GM23338 (cell line): ENCODE measurements at regions not wholly inside any gene's neighbourhood (a gene's known extent, or its start where the extent isn't known, plus 50 kb on each side); places are given as distances from the start of the nearest gene placed in this dataset.

Experiments
- ATAC-seq: fragments of 200-7000 bp; cut with Tn5 transposase; 3 replicates; pipeline ENCODE4 v1.9.1; 2020
- DNase-seq: peaks from one replicate; pipeline ENCODE4 v3.0.0-alpha.2; 2015; ENCODE audit warnings: low spot score
- H2AFZ ChIP-seq: fragments of 200-600 bp; sonication (generic); 2 replicates; pipeline ENCODE4 v1.8.0; 2016; ENCODE audit warnings: antibody characterized with exemption, mild to moderate bottlenecking, moderate library complexity
- H3F3A ChIP-seq: fragments of 200-600 bp; sonication (generic); replicated peaks from 2 replicates; pipeline ENCODE4 v1.8.0; 2017; ENCODE audit warnings: antibody characterized with exemption, mixed run types, low read depth
- H3K27ac ChIP-seq: fragments of 200-600 bp; sonication (generic); 2 replicates; pipeline ENCODE4 v1.6.1; 2016; ENCODE audit warnings: low read depth
- H3K27me3 ChIP-seq: fragments of 200-600 bp; sonication (generic); 2 replicates; pipeline ENCODE4 v1.8.0; 2016; ENCODE audit warnings: mild to moderate bottlenecking, mixed run types, moderate library complexity; ENCODE audit not compliant: insufficient read depth
- H3K36me3 ChIP-seq: fragments of 200-600 bp; sonication (generic); 2 replicates; pipeline ENCODE4 v1.8.0; 2016; ENCODE audit warnings: mild to moderate bottlenecking; ENCODE audit not compliant: insufficient read depth
- H3K4me1 ChIP-seq: fragments of 200-600 bp; sonication (generic); 2 replicates; pipeline ENCODE4 v1.8.0; 2016; ENCODE audit warnings: mild to moderate bottlenecking, moderate library complexity; ENCODE audit not compliant: insufficient read depth
- H3K4me2 ChIP-seq: fragments of 200-600 bp; sonication (generic); 2 replicates; pipeline ENCODE4 v1.7.1; 2017; ENCODE audit warnings: mixed run types
- H3K4me3 ChIP-seq: fragments of 200-600 bp; sonication (generic); 2 replicates; pipeline ENCODE4 v1.6.1; 2016; ENCODE audit warnings: mixed run types
- H3K79me2 ChIP-seq: fragments of 200-600 bp; sonication (generic); replicated peaks from 2 replicates; pipeline ENCODE4 v1.8.0; 2017; ENCODE audit warnings: mild to moderate bottlenecking; ENCODE audit not compliant: insufficient read depth
- H3K9me2 ChIP-seq: fragments of 200-600 bp; sonication (generic); 2 replicates; pipeline ENCODE4 v1.8.0; 2017; ENCODE audit not compliant: insufficient read depth
- H4K20me1 ChIP-seq: fragments of 200-600 bp; sonication (generic); replicated peaks from 2 replicates; pipeline ENCODE4 v1.8.0; 2017; ENCODE audit warnings: mild to moderate bottlenecking; ENCODE audit not compliant: insufficient read depth
- H3K27ac Mint-ChIP-seq: 2 replicates; pipeline ENCODE4 v1.8.0; 2020; ENCODE audit warnings: inconsistent platforms, mild to moderate bottlenecking, moderate library complexity, mixed read lengths
- H3K27me3 Mint-ChIP-seq: 3 replicates; pipeline ENCODE4 v1.8.0; 2022; ENCODE audit warnings: low read depth, mild to moderate bottlenecking, moderate library complexity, mixed read lengths, inconsistent platforms; ENCODE audit not compliant: insufficient read depth, poor library complexity
- H3K36me3 Mint-ChIP-seq: 3 replicates; pipeline ENCODE4 v1.8.0; 2021; ENCODE audit warnings: low read depth, mild to moderate bottlenecking, inconsistent platforms, moderate library complexity, mixed read lengths
- H3K4me1 Mint-ChIP-seq: 3 replicates; pipeline ENCODE4 v1.8.0; 2020; ENCODE audit warnings: mild to moderate bottlenecking, inconsistent platforms, mixed read lengths
- H3K4me3 Mint-ChIP-seq: 3 replicates; pipeline ENCODE4 v1.8.0; 2021; ENCODE audit warnings: moderate library complexity, mild to moderate bottlenecking, inconsistent platforms, mixed read lengths
- H3K9me3 Mint-ChIP-seq: 3 replicates; pipeline ENCODE4 v1.8.0; 2020; ENCODE audit warnings: moderate library complexity, mild to moderate bottlenecking, inconsistent platforms, mixed read lengths
- CREB1 ChIP-seq: fragments of 250-450 bp; sonication (Bioruptor Pico); IDR thresholded peaks from 2 replicates; pipeline ENCODE4 v1.5.0; 2020; ENCODE audit warnings: low read depth, mild to moderate bottlenecking, moderate library complexity
- ETS1 ChIP-seq: IDR thresholded peaks from 2 replicates; pipeline ENCODE4 v1.6.1; 2016; ENCODE audit warnings: antibody characterized with exemption
- NANOG ChIP-seq: IDR thresholded peaks from 2 replicates; pipeline ENCODE4 v1.6.1; 2016; ENCODE audit warnings: antibody characterized with exemption, borderline replicate concordance
- ZNF114 ChIP-seq: fragments of 250-450 bp; sonication (Bioruptor Pico); IDR thresholded peaks from 2 replicates; pipeline ENCODE4 v1.5.0; 2020; ENCODE audit warnings: mild to moderate bottlenecking, moderate library complexity
- ZNF331 ChIP-seq: fragments of 250-450 bp; sonication (Bioruptor Pico); IDR thresholded peaks from 2 replicates; pipeline ENCODE4 v1.5.0; 2020; ENCODE audit warnings: low read depth, mild to moderate bottlenecking, moderate library complexity
- ZNF462 ChIP-seq: fragments of 250-450 bp; sonication (Bioruptor Pico); IDR thresholded peaks from 2 replicates; pipeline ENCODE4 v1.5.0; 2020; ENCODE audit warnings: mild to moderate bottlenecking, moderate library complexity
- TF ChIP-seq, protein P1 (sequence below), 2 experiments: fragments of 200-600 bp in 1 of 2; sonication (generic) in 1 of 2; conservative IDR thresholded peaks; 2 replicates each; pipeline versions ENCODE4 v1.5.1 to v1.6.1; 2016 to 2017; ENCODE audit warnings: antibody characterized with exemption in 2 of 2, low read depth in 2 of 2, mild to moderate bottlenecking in 2 of 2, moderate library complexity in 1 of 2

DNA sequence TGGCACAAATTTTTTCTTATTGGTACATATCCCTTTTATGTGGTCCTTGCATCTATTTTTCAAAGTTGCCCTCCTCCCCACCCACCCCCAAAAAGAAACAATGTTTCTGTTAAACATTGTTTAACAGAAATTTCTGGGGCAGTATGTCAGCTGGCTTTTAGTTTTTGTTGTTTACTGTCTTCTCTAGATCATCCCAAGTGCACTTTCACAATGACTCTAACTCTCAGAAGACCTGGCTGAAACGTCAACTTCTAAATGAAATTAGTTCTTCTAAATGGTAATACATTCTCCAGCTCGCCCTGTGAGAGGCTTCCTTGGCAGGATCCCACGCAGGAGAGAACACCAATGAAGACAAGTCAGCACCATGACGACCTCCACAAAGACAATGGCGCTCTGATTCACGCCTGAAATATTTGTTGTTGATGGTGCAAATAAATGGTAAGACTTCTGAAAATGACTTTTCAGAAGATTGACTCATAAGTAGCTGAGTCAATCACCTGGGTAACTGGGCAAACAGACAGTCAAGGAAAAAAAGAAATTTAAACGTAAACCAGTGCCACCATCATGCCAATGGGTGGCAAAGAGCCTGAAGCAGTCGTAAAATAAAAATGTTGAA lies 293.7 kb downstream of the FZD1 start:
- Histone ChIP-seq H3F3A (no peaks in the 10 kb centered on the region), H3K4me2 (no peak overlapping the region), H2AFZ (no peak overlapping the region), H3K4me3 (no peak overlapping the region), H3K36me3 (no peaks in the 10 kb centered on the region), H4K20me1 (no peaks in the 10 kb centered on the region), H3K9me2 (peaks cover 6% of the 10 kb centered on the region; the same call in 1 of the 2 replicates), H3K79me2 (no peaks in the 10 kb centered on the region), H3K27me3 (no peaks in the 10 kb centered on the region), H3K27ac (no peak overlapping the region), H3K4me1 (0 out of 2 replicates have a peak, but pooled peaks cover 4% of the 10 kb centered on the region)
- no peak for TF ChIP-seq ZNF331 (CRISPR knock-in tag)
- no peak for TF ChIP-seq ZNF462 (CRISPR knock-in tag)
- no peak for TF ChIP-seq ZNF114 (CRISPR knock-in tag)
- no peak for TF ChIP-seq CREB1 (CRISPR knock-in tag)
- no peak for TF ChIP-seq NANOG
- no peak for TF ChIP-seq ETS1
- TF ChIP-seq, protein P1, sequence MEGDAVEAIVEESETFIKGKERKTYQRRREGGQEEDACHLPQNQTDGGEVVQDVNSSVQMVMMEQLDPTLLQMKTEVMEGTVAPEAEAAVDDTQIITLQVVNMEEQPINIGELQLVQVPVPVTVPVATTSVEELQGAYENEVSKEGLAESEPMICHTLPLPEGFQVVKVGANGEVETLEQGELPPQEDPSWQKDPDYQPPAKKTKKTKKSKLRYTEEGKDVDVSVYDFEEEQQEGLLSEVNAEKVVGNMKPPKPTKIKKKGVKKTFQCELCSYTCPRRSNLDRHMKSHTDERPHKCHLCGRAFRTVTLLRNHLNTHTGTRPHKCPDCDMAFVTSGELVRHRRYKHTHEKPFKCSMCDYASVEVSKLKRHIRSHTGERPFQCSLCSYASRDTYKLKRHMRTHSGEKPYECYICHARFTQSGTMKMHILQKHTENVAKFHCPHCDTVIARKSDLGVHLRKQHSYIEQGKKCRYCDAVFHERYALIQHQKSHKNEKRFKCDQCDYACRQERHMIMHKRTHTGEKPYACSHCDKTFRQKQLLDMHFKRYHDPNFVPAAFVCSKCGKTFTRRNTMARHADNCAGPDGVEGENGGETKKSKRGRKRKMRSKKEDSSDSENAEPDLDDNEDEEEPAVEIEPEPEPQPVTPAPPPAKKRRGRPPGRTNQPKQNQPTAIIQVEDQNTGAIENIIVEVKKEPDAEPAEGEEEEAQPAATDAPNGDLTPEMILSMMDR (conservative IDR thresholded peaks at IDR 0.05; ENCODE audit: low read depth in 2 of 2): no peak
- Mint-ChIP-seq H3K27ac (no peak overlapping the region), H3K9me3 (no peaks in the 10 kb centered on the region), H3K4me1 (peaks cover 7% of the 10 kb centered on the region; the same call in 1 of the 3 replicates), H3K27me3 (no peaks in the 10 kb centered on the region), H3K4me3 (no peak overlapping the region), H3K36me3 (no peaks in the 10 kb centered on the region)
- no peak for DNase-seq
- ATAC-seq: no peak
